OCI-LY3 (cell line): ENCODE measurements at regions not wholly inside any gene's neighbourhood (a gene's known extent, or its start where the extent isn't known, plus 50 kb on each side); places are given as distances from the start of the nearest gene placed in this dataset.

Source experiments
- EZH2phosphoT487 ChIP-seq: fragments of 200-600 bp; shearing (Covaris generic); IDR thresholded peaks from 2 replicates; pipeline ENCODE4 v1.6.1; 2018; ENCODE audit warnings: antibody characterized with exemption, mixed run types, low read depth
- TF ChIP-seq, protein P1 (sequence below): fragments of 200-600, 300-600 bp; sonication (generic); IDR thresholded peaks from 2 replicates; pipeline ENCODE4 v1.5.1; 2014; ENCODE audit warnings: antibody characterized with exemption, low read length, low read depth

- TF ChIP-seq, protein P1, sequence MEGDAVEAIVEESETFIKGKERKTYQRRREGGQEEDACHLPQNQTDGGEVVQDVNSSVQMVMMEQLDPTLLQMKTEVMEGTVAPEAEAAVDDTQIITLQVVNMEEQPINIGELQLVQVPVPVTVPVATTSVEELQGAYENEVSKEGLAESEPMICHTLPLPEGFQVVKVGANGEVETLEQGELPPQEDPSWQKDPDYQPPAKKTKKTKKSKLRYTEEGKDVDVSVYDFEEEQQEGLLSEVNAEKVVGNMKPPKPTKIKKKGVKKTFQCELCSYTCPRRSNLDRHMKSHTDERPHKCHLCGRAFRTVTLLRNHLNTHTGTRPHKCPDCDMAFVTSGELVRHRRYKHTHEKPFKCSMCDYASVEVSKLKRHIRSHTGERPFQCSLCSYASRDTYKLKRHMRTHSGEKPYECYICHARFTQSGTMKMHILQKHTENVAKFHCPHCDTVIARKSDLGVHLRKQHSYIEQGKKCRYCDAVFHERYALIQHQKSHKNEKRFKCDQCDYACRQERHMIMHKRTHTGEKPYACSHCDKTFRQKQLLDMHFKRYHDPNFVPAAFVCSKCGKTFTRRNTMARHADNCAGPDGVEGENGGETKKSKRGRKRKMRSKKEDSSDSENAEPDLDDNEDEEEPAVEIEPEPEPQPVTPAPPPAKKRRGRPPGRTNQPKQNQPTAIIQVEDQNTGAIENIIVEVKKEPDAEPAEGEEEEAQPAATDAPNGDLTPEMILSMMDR = peak; percentile 54
- no peak for TF ChIP-seq EZH2phosphoT487
Observed at GRCh38 chr7:46685051-46685450, 764.0 kb upstream of the IGFBP3 start.
